Tibial nerve (tissue), 4 donors: ENCODE measurements at regions not wholly inside any gene's neighbourhood (a gene's known extent, or its start where the extent isn't known, plus 50 kb on each side); places are given as distances from the start of the nearest gene placed in this dataset.

ENCODE experiments used
- DNase-seq, 2 donors: peaks; one replicate each; pipeline ENCODE4 v3.0.0-alpha.2; 2019; ENCODE audit warnings: low spot score in 2 of 2
- H3K27ac ChIP-seq, 4 donors: fragments of 200-600 bp; sonication (generic) in 3 of 4; one replicate each; pipeline ENCODE4 v1.5.1; 2017 to 2019; ENCODE audit warnings: mild to moderate bottlenecking in 1 of 4
- H3K27me3 ChIP-seq, 2 donors: fragments of 200-600 bp; sonication (generic) in 1 of 2; one replicate each; pipeline versions ENCODE4 v1.5.1 to v1.6.0; 2017 to 2019
- H3K36me3 ChIP-seq, 3 donors: fragments of 200-600 bp; sonication (generic); one replicate each; pipeline ENCODE4 v1.5.1; 2018 to 2019
- H3K4me1 ChIP-seq, 4 donors: fragments of 200-600 bp; sonication (generic) in 3 of 4; one replicate each; pipeline ENCODE4 v1.5.1; 2017 to 2019
- H3K4me3 ChIP-seq, 4 donors: fragments of 200-600 bp; sonication (generic) in 3 of 4; one replicate each; pipeline ENCODE4 v1.5.1; 2017 to 2019; ENCODE audit warnings: mild to moderate bottlenecking in 1 of 4, moderate library complexity in 1 of 4
- H3K9me3 ChIP-seq, 4 donors: fragments of 200-600 bp; sonication (generic) in 3 of 4; one replicate each; pipeline ENCODE4 v1.5.1; 2017 to 2019
- EP300 ChIP-seq, 2 donors: sonication (generic); formaldehyde crosslinking; IDR thresholded peaks; one replicate each; pipeline ENCODE4 v1.6.1; 2017; ENCODE audit warnings: antibody characterized with exemption in 2 of 2, mild to moderate bottlenecking in 1 of 2
- POLR2A ChIP-seq, 2 donors: fragments of 450-650 bp; IDR thresholded peaks; one replicate each; pipeline ENCODE4 v1.6.1; 2017; ENCODE audit warnings: antibody characterized with exemption in 2 of 2, mild to moderate bottlenecking in 2 of 2, moderate library complexity in 2 of 2
- WGBS, 2 donors: methylation state at CpG; one replicate each; pipeline ENCODE4 v1.1.5; 2018; 5-methylcytosine and 5-hydroxymethylcytosine counted together
- TF ChIP-seq, protein P1 (sequence below), 5 experiments: fragments of 200-600 bp in 3 of 5; fragments of 450-650 bp in 2 of 5; sonication (generic) in 3 of 5; IDR thresholded peaks; one replicate each; pipeline ENCODE4 v1.5.1; 2016 to 2019; ENCODE audit warnings: antibody characterized with exemption in 5 of 5, mild to moderate bottlenecking in 3 of 5, moderate library complexity in 2 of 5

DNA sequence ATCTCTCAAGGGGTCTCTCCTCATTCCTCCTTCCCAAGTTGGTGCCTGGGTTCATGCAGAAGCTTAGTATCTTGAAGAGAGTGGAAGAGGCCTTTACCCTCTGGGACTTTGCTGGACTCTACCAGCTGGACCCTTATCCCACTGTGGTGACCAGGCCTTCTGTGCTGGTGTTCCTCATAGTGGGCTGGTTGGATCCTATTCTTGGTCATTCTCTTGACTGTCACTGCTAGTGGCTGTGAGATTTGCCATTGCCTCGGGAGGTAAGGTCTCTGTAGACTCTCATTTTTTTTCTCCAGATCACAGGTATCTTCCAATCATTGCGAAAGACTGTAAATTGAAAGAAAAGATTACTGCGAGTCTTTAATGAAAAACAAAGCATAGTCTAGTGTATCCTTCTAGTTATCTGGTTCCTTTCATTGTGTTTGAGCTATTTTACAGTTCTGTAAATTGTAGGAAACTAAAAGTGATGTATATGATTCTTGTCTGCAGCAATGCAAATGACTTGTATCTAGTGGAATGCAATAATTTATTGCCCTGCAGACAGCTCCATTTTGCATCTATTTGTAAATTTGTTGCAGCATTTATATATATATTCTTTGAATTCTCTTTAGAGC lies 217.9 kb downstream of the AEBP2 start:
- 91 to 92% methylated on average over 3 of the region's 3 CpGs for WGBS, 2 donors
- Histone ChIP-seq H3K9me3 (no peaks in the 10 kb centered on the region), H3K36me3 (no peaks in the 10 kb centered on the region), H3K4me3 (no peak overlapping the region), H3K4me1 (no peaks in the 10 kb centered on the region), H3K27me3 (no peaks in the 10 kb centered on the region), H3K27ac (no peak overlapping the region)
- DNase-seq: no peak
- TF ChIP-seq, protein P1, sequence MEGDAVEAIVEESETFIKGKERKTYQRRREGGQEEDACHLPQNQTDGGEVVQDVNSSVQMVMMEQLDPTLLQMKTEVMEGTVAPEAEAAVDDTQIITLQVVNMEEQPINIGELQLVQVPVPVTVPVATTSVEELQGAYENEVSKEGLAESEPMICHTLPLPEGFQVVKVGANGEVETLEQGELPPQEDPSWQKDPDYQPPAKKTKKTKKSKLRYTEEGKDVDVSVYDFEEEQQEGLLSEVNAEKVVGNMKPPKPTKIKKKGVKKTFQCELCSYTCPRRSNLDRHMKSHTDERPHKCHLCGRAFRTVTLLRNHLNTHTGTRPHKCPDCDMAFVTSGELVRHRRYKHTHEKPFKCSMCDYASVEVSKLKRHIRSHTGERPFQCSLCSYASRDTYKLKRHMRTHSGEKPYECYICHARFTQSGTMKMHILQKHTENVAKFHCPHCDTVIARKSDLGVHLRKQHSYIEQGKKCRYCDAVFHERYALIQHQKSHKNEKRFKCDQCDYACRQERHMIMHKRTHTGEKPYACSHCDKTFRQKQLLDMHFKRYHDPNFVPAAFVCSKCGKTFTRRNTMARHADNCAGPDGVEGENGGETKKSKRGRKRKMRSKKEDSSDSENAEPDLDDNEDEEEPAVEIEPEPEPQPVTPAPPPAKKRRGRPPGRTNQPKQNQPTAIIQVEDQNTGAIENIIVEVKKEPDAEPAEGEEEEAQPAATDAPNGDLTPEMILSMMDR (IDR thresholded peaks at IDR 0.05): no peak
- TF ChIP-seq EP300 (IDR thresholded peaks at IDR 0.05) (no peak), POLR2A (IDR thresholded peaks at IDR 0.05) (no peak)

DNA sequence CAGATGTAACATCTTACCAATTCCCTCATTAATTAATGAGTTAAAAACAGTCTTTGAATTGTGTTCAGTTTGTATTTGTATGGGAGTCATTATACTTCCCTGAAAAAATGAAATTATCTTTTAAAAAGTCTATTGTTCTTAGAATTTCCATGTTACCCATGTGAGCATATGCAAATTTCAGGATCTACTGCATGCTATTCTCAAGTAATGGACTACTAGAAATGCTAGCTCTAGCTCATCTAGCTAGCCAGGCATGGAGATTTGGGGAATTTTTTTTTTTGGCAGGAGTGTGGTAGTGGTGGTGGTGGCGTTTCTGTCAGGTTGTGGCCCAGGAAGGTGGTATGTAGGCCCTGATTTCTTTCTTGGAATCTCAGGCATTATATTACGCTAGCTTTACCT lies 218.4 kb downstream of the AEBP2 start:
- Histone ChIP-seq H3K27me3 (no peaks in the 10 kb centered on the region), H3K4me1 (no peaks in the 10 kb centered on the region), H3K9me3 (no peaks in the 10 kb centered on the region), H3K4me3 (no peak overlapping the region), H3K36me3 (no peaks in the 10 kb centered on the region), H3K27ac (no peak overlapping the region)
- WGBS, 2 donors: 95 to 100% methylated on average over 2 of the region's 2 CpGs
- no peak for DNase-seq
- TF ChIP-seq, protein P1 (IDR thresholded peaks at IDR 0.05): no peak
- no peak for TF ChIP-seq POLR2A (IDR thresholded peaks at IDR 0.05)
- no peak for TF ChIP-seq EP300 (IDR thresholded peaks at IDR 0.05)

DNA sequence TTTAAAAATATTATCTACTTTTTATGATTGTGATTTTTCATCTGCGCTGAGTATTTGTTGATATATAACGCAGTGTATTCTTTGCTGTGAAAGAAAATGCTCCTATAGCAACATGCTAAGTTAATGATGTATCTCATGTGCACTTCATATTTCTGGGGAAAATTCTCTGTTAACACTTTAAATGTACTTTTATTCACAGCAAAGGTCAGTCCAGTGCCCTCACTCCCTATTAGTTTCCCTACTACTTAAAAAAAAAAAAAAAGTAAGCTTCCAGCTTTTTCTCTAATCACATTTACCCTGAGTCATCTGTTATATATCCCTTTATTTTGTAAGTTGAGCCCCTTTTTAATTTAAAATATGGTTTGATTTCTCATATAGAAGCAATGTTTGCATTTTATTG lies 219.8 kb downstream of the AEBP2 start:
- Histone ChIP-seq H3K4me1 (no peaks in the 10 kb centered on the region), H3K36me3 (no peaks in the 10 kb centered on the region), H3K27me3 (no peaks in the 10 kb centered on the region), H3K27ac (no peak overlapping the region), H3K9me3 (no peaks in the 10 kb centered on the region), H3K4me3 (no peak overlapping the region)
- TF ChIP-seq EP300 (IDR thresholded peaks at IDR 0.05) (no peak), POLR2A (IDR thresholded peaks at IDR 0.05) (no peak)
- TF ChIP-seq, protein P1 (IDR thresholded peaks at IDR 0.05): no peak
- WGBS, 2 donors: 95% methylated on average over 2 of the region's 2 CpGs
- DNase-seq: no peak

DNA sequence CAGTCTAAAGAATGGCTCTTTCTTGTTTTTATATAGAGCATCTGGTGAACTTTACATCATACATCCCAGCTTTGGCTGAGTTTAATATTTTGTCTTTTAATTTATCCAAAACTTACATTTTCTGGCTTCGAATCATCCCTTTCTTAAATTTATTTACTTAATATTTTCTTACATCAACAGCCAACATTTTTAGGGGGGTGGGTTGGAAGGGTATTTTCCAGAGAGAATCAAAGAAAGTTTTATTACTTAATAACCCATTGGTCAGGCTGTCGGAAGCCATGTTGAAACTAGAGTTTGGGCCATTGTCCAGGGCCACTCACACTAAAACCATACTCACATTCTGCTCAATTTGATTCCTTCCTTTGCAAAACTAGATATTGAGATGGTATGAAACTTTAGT lies 220.2 kb downstream of the AEBP2 start:
- no peak for DNase-seq
- Histone ChIP-seq H3K4me1 (no peaks in the 10 kb centered on the region), H3K27ac (no peak overlapping the region), H3K36me3 (no peaks in the 10 kb centered on the region), H3K27me3 (no peaks in the 10 kb centered on the region), H3K9me3 (no peaks in the 10 kb centered on the region), H3K4me3 (no peak overlapping the region)
- 84 to 91% methylated on average over 2 of the region's 2 CpGs for WGBS, 2 donors
- TF ChIP-seq POLR2A (IDR thresholded peaks at IDR 0.05): no peak
- TF ChIP-seq, protein P1 (IDR thresholded peaks at IDR 0.05): no peak
- TF ChIP-seq EP300 (IDR thresholded peaks at IDR 0.05): no peak

DNA sequence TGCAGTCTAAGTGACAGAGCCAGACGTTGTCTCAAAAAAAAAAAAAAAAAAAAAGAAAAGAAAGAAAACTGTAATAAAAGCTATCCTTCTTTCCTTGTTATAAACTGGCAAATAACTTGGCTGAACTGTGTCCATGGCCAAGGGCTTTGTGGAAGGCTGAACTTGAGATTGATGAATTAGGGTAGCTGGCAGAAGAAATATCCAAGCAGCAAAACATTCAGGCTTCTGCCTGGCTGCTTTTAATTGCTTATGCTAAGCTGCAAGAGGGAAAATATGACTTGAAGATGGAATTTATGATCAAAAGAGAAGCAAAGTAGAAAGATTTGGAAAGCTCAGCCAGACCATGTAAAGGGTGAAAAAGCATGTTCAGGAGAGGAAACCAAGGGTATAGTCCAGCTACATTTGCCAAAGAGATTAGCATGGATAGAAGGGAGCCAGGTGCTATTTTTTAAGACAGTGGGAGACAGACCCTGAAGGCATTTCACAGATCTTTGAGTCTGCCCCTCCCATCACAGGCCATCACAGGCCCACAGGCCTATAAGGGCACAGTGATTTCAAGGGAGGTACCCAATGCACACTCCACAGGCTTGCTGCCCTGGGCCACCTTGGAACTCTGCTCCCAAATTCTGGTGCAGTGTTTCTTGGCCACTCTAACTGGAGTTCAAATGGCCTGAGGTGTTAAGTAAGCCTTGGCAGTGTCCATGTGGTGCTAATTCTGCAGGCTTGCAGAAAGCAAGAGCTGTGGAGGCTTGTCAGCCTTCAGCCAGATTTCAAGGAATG lies 226.0 kb downstream of the AEBP2 start:
- Histone ChIP-seq H3K36me3 (no peaks in the 10 kb centered on the region), H3K27me3 (no peaks in the 10 kb centered on the region), H3K9me3 (no peaks in the 10 kb centered on the region), H3K27ac (no peak overlapping the region), H3K4me1 (no peaks in the 10 kb centered on the region), H3K4me3 (no peak overlapping the region)
- DNase-seq: no peak
- WGBS, 2 donors: 65 to 67% methylated on average over 1 of the region's 1 CpG
- TF ChIP-seq EP300 (IDR thresholded peaks at IDR 0.05): no peak
- no peak for TF ChIP-seq POLR2A (IDR thresholded peaks at IDR 0.05)
- TF ChIP-seq, protein P1 (IDR thresholded peaks at IDR 0.05): no peak
